ENCODE measurements at regions not wholly inside any gene's neighbourhood (a gene's known extent, or its start where the extent isn't known, plus 50 kb on each side); places are given as distances from the start of the nearest gene placed in this dataset.

DNA sequence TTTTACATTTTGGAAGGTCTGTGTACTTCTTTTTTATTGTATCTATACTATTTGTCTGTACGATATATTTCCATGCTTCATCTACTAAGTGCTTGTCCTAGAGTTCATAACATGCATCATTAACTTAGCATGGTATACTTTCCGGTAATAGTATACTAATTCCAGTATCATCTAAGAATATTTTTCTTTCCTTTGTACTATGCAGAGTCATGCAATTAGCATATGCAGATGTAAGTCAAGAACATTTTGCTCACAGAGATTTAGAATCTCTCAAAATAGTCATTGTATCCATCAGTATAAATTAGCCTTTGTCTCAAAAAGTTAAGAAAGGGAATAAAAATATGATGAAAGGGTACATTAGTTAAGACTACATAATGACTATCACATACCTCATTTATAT is 770.4 kb upstream of the GRAMD2B start:
- TF ChIP-seq, protein P1, sequence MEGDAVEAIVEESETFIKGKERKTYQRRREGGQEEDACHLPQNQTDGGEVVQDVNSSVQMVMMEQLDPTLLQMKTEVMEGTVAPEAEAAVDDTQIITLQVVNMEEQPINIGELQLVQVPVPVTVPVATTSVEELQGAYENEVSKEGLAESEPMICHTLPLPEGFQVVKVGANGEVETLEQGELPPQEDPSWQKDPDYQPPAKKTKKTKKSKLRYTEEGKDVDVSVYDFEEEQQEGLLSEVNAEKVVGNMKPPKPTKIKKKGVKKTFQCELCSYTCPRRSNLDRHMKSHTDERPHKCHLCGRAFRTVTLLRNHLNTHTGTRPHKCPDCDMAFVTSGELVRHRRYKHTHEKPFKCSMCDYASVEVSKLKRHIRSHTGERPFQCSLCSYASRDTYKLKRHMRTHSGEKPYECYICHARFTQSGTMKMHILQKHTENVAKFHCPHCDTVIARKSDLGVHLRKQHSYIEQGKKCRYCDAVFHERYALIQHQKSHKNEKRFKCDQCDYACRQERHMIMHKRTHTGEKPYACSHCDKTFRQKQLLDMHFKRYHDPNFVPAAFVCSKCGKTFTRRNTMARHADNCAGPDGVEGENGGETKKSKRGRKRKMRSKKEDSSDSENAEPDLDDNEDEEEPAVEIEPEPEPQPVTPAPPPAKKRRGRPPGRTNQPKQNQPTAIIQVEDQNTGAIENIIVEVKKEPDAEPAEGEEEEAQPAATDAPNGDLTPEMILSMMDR (conservative IDR thresholded peaks at IDR 0.05; ENCODE audit: low read length): no peak
- no peak for TF ChIP-seq EZH2phosphoT487 (IDR thresholded peaks at IDR 0.05; ENCODE audit: borderline replicate concordance, low read depth, low read length)
- intact Hi-C loops (cut with micrococcal nuclease; ENCODE audit: unreplicated experiment): no loop called here
- Histone ChIP-seq H3K4me2 (ENCODE audit: low read length) (no peak overlapping the region), H3K79me2 (ENCODE audit: insufficient read depth, low read depth, low read length) (no peaks in the 10 kb centered on the region), H3K36me3 (ENCODE audit: insufficient read depth, low read length) (no peaks in the 10 kb centered on the region), H2AFZ (ENCODE audit: low read length) (no peak overlapping the region), H3K9me2 (ENCODE audit: insufficient read depth, low read length) (no peaks in the 10 kb centered on the region), H4K20me1 (ENCODE audit: insufficient read depth, low read length) (no peaks in the 10 kb centered on the region), H3K4me1 (ENCODE audit: insufficient read depth, low read length, poor library complexity, severe bottlenecking) (no peaks in the 10 kb centered on the region), H3K4me3 (ENCODE audit: low read depth, low read length, poor library complexity, severe bottlenecking) (no peak overlapping the region), H3K27ac (ENCODE audit: low read depth, low read length, poor library complexity, severe bottlenecking) (no peak overlapping the region), H3K9me3 (ENCODE audit: low read length) (no peaks in the 10 kb centered on the region)
- ChIA-PET POLR2A (no interaction called here), CTCF (ENCODE audit: unreplicated experiment) (no interaction called here)
- no peak for DNase-seq (ENCODE audit: low spot score)
- no TSS peak for BruUV-seq (replicated peaks)

DNA sequence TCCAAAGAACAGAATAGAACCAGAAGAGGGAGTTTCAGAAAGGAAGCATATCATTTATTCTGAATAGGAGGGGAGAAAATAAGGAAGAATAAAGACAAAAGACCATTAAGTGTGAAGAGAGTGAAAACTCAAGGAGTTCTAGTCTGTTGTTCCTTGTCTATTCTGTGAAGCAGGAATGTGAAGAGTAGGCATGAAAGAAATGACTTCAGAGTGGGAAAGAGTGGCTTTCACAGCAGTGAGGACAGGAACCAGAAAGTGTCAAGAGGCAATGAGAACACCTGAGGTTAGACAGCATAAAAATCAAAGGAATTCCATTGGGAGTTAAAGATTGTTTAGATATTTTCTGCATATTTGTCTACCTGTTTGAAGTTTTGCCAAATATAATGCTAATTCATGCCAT is 768.8 kb upstream of the GRAMD2B start:
- DNase-seq (ENCODE audit: low spot score): no peak
- Histone ChIP-seq H3K36me3 (ENCODE audit: insufficient read depth, low read length) (no peaks in the 10 kb centered on the region), H3K79me2 (ENCODE audit: insufficient read depth, low read depth, low read length) (no peaks in the 10 kb centered on the region), H3K9me2 (ENCODE audit: insufficient read depth, low read length) (no peaks in the 10 kb centered on the region), H3K4me2 (ENCODE audit: low read length) (no peak overlapping the region), H3K4me1 (ENCODE audit: insufficient read depth, low read length, poor library complexity, severe bottlenecking) (no peaks in the 10 kb centered on the region), H3K27ac (ENCODE audit: low read depth, low read length, poor library complexity, severe bottlenecking) (no peak overlapping the region), H3K4me3 (ENCODE audit: low read depth, low read length, poor library complexity, severe bottlenecking) (no peak overlapping the region), H2AFZ (ENCODE audit: low read length) (no peak overlapping the region), H4K20me1 (ENCODE audit: insufficient read depth, low read length) (no peaks in the 10 kb centered on the region), H3K9me3 (ENCODE audit: low read length) (no peaks in the 10 kb centered on the region)
- intact Hi-C loops (cut with micrococcal nuclease; ENCODE audit: unreplicated experiment): no loop called here
- no peak for TF ChIP-seq EZH2phosphoT487 (IDR thresholded peaks at IDR 0.05; ENCODE audit: borderline replicate concordance, low read depth, low read length)
- TF ChIP-seq, protein P1 (conservative IDR thresholded peaks at IDR 0.05; ENCODE audit: low read length): no peak
- ChIA-PET POLR2A (no interaction called here), CTCF (ENCODE audit: unreplicated experiment) (no interaction called here)
- no TSS peak for BruUV-seq (replicated peaks)

DNA sequence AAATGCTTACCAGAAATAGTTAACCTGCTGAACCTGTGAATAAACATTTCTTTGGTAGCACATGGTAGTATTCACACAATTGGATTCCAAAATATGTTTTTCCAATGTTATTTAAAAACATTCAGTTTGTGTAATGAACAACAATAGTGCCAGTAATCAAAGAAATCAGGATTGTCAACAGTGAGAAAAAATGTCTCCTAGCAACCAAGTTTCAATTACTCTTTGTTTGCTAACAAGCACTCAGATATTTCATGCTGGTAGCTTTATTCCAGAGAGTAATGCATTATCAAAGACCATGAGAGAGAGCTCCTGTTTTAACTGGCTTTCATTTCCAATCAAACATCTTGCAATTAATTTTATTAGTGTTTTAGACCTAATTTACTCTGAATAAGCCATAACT is 768.1 kb upstream of the GRAMD2B start:
- no peaks in the 10 kb centered on the region for H4K20me1 ChIP-seq (ENCODE audit: insufficient read depth, low read length)
- H3K79me2 ChIP-seq (ENCODE audit: insufficient read depth, low read depth, low read length): no peaks in the 10 kb centered on the region
- CTCF ChIA-PET (ENCODE audit: unreplicated experiment): no interaction called here
- H3K36me3 ChIP-seq (ENCODE audit: insufficient read depth, low read length): no peaks in the 10 kb centered on the region
- no peak overlapping the region for H3K4me2 ChIP-seq (ENCODE audit: low read length)
- no peaks in the 10 kb centered on the region for H3K9me3 ChIP-seq (ENCODE audit: low read length)
- H2AFZ ChIP-seq (ENCODE audit: low read length): no peak overlapping the region
- intact Hi-C loops (cut with micrococcal nuclease; ENCODE audit: unreplicated experiment): no loop called here
- no TSS peak for BruUV-seq (replicated peaks)
- no peak overlapping the region for H3K4me3 ChIP-seq (ENCODE audit: low read depth, low read length, poor library complexity, severe bottlenecking)
- H3K4me1 ChIP-seq (ENCODE audit: insufficient read depth, low read length, poor library complexity, severe bottlenecking): no peaks in the 10 kb centered on the region
- H3K27ac ChIP-seq (ENCODE audit: low read depth, low read length, poor library complexity, severe bottlenecking): no peak overlapping the region
- TF ChIP-seq, protein P1 (conservative IDR thresholded peaks at IDR 0.05; ENCODE audit: low read length): no peak
- no peak for TF ChIP-seq EZH2phosphoT487 (IDR thresholded peaks at IDR 0.05; ENCODE audit: borderline replicate concordance, low read depth, low read length)
- DNase-seq (ENCODE audit: low spot score): no peak
- no peaks in the 10 kb centered on the region for H3K9me2 ChIP-seq (ENCODE audit: insufficient read depth, low read length)
- POLR2A ChIA-PET: interaction anchor here (0.6 to 1.0 kb wide), 2 partner anchors 50 to 1035 kb away, joined by 3 to 4 read pairs; no protein-coding TSS in a partner anchor
